HG03159 (cell line): ENCODE measurements at regions not wholly inside any gene's neighbourhood (a gene's known extent, or its start where the extent isn't known, plus 50 kb on each side); places are given as distances from the start of the nearest gene placed in this dataset.
"Not testable (repeated sequence)": the region's sequence is repeated elsewhere in the genome, so short reads cannot be mapped to it uniquely, and the experiment has no call there.

Experiments used
- ATAC-seq: cut with Tn5 transposase; IDR thresholded peaks from one replicate; pipeline ENCODE4 v1.9.1; 2021; ENCODE audit warnings: mild to moderate bottlenecking, moderate library complexity; ENCODE audit not compliant: unreplicated experiment

DNA sequence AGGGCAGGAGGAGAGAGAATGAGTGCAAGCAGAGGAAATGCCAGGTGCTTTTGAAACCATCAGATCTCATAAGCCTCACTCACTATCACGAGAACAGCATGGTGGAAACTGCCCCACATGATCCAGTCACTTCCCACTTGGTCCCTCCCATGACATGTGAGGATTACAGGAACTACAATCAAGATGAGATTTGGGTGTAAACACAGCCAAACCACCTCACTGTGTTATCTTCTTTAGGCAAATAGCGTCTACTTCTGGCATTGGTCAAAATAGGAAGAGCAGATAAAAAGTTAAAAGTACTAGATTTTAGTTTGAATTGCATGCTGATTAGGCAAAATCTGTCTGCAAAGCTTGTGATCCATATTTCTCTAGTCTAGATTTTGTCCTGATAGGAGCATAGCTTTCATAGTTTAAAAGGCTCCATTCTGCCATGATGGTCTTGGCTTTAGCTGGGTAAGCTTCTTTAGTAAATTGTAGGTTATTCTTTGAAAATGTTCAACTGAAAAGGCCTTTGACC is 267.5 kb downstream of the NKX6-1 start:
- ATAC-seq = no peak

DNA sequence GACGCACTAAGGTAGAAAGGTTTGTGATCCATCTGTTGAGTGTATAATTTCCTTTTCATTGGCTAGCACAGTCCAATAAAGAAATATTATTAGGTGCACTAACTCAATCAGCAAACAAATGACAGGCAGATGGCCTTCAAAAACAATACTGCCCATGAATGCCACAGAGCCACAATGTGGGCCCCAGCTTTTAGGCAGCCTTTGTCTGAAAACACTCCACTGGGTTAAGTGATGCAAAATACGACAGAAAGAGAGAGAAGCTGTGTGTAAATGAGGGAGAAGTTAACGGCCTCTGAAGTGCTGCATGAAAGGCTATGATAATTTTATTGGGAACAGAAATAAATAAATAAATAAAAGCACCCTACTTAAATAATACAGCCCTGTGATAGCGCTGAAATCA is 274.6 kb downstream of the NKX6-1 start:
- no peak for ATAC-seq

DNA sequence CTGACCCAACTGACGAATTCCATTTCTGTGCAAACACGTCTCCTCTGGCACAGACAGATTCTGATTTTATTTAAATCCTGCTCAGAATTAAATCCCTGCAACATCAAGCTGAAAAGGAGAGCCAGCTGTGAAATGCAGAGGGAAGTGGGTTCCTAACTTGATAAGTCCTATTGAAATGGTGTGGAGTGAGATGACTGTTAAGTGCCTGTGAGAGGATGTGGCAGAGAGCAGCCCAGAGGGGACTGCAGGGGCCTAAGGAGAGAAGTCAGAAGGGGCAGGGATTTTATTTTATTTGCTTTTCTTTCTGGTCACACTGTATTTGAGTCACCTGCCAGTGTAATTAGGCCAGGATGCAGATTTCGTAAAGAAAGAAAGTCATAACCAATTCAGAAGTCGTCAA is 277.4 kb downstream of the NKX6-1 start:
- ATAC-seq = no peak

DNA sequence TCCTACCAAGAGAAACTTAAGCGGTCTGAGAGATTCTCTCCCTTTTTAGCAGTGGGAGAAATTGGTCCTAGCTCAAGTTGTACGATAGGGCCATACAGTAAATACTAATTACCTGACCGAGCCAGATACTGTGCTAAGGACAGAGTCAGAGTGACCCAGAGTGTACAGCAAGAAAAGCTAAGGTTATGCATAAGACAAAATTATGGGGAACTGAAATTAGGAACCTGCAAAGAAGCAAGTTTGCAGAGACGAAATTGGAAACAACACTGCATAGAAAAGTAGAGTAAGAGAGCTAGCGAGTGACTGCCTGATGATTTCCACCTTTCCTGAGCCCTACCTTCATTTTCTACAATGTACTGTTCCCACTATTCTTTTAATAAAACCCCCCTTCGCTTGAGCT is 278.1 kb downstream of the NKX6-1 start:
- peak; percentile 69 for ATAC-seq

DNA sequence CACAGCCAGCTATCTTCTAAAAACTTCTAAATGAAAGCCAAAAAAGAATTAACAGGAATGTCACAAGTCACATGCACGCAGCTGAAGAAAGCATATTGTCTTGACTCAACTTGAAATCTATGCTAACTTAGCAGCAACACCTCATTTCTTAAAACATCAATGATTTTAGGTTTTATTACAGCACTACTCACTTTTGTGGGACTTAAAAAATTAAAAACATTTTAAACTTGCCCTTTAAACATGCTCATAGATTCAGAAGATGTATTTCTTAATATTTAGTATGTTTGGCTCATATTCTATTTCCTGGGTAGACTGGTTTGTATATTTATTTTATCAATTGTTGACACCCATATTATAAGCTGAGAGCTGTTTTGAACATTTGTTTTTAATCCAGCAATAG is 279.4 kb downstream of the NKX6-1 start:
- no peak for ATAC-seq

DNA sequence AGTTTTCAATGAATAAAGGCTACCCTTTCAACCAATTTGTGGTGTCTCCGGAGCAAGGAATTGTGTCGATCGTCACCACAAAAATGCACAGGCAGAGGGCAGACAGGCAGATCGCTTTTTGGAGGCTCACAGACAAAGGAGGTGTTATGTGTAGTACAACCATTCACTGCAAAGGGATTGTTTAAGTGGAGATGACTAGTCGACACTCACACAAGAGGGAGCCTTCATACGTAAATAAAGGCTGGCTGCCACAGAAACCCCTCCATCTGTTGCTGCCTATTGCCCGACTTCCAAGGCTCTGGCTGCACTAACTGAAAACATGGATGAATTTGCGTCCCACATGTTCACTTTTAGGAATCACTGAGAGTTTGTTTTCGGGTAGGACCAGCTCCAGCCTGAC is 281.1 kb downstream of the NKX6-1 start:
- no peak for ATAC-seq

DNA sequence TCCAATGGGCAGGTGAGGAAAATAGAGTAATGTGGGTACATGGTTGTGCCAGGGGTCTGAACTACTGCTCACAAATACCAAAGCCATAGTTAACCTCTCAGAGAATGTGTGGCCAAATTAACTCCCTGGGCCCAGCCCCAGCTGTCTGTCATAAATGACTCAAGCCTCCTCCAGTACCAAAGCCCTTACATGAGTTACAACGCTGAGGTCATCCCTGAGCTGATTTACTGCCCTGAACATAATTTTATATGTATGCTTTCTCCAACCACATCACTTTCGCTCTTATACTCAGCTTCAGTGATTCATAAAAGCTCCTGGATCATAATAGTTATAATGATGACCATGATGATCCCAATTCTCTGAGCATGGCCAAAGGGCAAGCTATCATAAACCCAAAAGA is 283.9 kb downstream of the NKX6-1 start:
- ATAC-seq = no peak

DNA sequence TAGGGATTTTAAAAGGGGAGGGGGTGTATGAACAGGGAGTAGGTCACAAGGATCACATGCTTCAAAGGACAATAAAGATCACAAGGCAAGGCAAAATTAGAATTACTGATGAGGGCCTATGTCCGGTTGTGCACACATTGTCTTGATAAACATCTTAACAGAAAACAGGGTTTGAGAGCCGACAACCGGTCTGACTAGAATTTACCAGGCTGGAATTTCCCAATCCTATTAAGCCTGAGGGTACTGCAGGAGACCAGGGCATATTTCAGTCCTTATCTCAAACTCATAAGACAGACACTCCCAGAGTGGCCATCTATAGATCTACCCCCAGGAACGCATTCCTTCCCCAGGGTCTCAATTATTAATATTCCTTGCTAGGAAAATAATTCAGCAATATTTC is 292.9 kb downstream of the NKX6-1 start:
- not testable (repeated sequence) for ATAC-seq

DNA sequence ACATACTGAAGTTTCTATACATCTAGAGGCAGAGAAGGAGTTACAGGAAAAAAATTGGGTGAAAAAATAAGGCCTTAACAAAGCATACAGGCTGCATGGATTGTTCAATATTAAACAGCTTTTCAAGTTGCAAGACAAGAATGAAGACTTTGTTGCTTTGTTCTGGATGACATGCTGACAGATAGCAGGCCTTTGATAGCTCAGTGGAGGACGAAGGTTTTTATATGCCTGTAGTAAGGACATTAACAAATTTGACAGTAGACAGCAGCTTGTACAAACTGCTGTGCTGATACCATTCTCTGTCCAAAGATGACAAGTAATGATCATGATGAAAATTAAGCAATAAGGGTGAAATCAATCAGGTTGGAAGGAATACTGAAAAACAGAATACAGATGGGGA is 309.9 kb downstream of the NKX6-1 start:
- ATAC-seq = no peak

DNA sequence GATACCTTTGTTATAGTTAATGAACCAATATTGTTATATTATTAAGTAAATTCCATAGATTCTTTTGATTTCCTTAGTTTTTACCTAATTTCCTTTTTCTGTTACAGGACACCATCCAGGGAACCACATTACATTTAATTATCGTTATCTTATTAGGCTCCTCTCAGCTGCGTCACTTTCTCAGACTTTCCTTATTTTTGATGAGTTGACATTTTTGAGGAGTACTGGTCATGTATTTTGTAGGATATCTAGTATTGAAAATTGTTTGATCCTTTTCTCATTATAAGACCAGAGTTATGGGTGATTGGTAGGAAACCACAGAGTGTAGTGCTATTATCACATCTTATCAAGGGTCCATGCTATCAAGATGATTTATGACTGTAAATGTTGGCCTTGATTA is 319.7 kb downstream of the NKX6-1 start:
- no peak for ATAC-seq

DNA sequence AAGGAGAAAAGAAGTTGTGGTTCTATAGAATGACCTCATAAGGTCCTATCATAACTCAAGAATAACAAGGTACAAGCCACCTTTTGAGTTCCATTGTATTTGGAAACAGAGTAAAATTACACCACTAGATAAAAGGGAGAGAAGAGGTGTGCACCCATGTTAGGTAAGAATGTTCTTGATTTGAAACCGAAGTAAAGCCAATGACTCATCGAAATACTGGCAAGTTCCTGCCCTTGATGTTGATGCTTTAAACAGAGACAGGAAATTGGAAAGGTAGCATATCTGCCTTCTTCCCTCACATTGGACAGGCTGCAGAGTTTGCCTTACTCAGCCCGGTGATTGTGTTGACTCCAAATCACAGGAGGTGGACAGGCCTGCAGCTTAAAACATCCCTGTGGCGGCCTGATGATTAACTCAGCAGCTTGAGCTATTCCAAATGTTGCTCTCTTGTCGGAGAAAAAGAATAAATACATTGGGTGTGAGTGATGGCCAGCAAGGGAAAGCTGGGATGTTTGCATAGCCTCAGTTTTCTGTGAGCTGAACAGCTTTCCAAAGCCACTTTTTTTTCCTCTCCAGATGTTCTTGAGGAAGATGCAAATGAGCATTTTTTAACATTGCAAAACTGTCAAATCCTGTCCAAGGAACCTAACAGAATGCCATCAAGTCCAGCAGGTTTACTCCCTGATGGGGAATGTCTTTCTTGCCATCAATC is 321.1 kb downstream of the NKX6-1 start:
- no peak for ATAC-seq

DNA sequence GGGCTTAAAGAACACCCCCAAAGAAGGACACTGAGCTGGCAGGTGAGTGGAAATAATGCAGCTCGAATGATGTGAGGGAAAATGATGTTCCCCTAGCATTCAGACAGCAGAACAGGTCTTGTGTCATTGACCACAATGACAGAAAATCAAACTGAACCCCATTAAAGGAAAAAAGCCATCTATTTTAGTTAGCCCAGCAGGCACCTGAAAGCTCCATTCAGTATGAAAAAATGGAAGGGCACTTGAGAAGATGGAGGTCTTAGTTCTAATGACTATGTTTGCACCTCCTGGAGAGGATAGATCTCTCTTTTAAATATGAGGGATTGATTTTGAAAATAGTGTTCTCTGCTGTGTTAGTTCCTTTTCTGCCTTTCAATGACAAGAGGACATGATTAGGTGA is 323.1 kb downstream of the NKX6-1 start:
- ATAC-seq = no peak

DNA sequence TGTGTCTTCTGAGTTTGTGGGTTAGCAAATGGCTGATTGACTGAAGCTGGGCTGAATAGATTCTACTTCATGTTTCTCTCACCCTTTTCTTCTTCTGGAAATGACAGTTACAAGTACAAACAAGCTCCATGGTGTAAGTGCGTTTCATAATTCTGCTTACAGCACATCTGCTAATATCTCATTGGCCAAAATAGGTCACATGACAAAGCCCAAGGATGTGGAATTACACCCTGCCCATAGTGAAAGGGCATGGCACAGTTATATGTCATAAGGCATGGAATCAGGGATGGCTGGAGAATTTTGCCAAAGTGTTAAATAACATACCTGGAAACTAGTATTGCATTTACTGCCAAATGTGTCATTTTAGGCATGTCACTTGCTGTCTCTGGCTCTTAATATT is 327.2 kb downstream of the NKX6-1 start:
- no peak for ATAC-seq

DNA sequence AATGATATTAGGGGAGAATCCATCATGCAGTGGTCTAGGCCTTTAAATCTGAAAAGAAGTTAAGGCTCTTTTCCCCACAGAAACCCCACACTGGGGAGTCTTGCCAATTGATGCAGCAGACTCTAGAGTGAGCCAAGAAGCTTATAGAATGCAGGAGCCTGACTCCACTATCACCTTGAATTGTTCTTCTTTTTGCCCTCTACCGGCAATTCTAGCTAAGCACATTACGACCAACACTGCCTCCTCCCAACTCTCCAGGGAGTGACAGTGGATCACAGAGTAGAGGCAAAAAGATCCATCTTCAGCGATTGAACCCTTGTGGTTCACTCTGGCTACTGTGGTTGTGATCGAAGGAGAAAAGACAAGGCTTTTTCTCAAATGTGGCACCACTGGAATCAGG is 331.5 kb downstream of the NKX6-1 start:
- no peak for ATAC-seq

DNA sequence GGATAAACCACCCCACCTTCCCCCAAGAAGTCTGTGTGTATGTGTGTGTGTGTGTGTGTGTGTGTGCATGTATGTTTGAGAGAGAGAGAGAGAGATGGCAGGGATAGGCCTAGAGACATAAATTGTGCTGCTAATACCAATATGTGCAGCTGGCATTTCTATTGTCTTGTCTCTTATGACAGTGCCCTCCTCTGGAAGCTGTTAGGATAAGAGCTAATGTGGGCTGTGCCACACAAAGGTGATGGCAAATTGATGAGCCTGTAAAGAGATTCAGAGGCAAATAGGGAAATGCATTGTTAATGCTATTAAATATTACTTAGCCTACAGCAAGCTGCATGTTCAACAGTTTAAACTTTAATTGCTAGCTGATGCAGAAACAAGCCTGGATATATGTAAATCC is 332.0 kb downstream of the NKX6-1 start:
- no peak for ATAC-seq

DNA sequence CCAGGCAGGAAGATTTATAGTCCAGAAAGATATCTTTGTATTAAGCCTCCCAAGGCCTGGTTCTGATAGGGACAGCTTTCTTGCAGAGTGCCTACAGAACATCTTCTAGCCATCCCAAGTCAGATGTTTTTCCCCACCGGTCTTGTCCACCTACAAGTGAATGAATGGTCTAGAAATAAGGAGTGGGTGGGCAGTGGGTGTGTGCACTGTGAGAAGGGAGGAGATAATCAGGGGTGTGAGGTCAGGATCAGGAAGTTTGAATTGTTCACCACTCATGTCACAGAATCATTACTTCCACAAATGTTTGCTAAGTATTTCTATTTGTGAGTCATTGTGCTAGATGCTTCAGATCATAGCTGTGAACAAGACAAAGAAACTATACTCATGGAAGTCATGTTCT is 332.6 kb downstream of the NKX6-1 start:
- ATAC-seq = no peak

DNA sequence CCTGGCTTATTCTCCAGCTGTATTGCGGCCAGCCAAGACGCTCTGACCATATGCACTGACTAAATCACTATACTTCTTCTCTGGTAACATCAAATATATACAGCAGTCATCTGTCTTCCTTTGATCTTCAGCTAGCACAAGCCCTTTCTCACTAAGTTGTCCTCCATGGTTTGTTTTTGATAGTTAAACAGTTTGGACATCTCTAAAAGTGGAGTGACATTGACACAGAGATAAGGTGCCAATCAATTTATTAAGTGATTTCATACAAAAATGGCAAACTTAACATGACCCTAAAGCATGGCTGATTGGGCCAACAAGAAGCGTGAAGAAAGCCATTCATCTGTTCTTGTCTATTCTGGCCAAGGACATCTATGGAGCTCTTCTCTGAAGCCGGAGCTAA is 334.9 kb downstream of the NKX6-1 start:
- no peak for ATAC-seq

DNA sequence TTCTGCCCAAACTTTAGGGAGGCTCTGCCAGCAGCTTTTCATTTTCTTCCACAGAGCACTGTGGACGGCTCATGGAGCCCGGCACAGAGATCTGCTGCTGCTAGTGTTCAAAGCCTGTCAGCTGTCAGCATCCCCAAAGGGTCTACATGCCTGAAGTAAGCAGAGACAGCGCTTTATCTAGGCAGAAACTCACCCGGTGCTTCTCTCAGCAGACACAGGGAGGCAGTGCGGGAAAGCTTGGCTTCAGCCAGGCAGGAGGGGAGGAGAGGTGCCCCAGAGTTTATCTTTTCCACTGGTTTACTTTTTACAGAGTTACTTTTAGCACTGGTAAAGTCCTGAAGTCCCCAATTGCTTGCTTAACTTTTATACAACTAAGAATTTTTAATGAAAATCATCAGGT is 339.3 kb downstream of the NKX6-1 start:
- no peak for ATAC-seq

DNA sequence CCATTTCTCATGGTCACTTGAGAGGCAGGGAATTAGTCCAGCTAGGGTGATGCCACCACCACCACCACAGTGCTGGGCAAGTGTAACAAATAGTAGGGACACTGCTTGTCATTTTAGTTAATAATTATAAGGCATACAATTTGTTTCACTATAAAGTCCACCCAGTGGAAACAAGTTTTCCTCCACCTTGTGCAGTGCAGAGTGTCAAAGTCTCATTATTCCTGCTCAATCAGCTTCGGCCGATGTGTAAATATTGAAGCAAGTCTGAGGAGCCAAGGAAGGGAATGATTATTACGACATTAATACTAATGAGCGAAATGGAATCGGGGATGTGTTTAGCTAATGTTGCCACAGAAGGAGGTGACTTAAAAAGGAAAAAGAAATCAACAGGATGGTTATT is 340.4 kb downstream of the NKX6-1 start:
- ATAC-seq = no peak

DNA sequence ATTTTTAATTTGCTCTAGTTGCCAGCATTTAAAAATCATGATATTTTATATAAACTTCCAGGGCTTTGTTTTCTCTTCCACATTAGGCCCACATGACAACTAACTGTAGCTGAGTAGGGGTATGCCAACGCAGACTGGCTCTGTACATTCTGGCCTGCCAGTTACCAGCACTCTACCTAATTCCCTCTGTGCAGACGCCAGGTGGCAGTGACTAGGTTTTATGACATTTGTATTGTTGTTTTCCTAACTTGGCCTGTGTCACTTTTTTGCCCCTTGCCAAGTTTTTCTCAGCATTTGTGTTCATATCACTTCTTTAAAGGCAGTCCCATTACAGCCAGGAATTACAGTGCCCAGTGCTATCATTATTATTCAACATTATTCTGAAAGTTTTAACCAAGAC is 347.5 kb downstream of the NKX6-1 start:
- no peak for ATAC-seq

DNA sequence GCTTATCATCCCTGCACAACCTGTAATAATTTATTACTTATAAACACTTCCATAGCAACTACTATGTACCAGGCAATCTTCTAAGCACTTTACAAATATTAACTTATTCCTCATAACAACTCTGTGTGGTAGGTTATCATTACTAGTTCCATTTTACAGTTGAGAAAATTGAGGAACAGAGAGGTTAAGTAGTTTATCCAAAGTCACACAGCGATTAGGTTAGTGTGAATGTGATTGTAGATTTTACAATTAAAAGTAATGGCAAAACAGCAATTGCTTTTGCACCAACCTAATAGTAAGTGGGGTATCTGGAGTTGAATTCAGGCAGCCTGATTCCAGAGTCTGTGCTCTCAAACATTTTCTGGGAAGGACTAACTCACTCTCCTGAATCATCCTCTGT is 348.9 kb downstream of the NKX6-1 start:
- no peak for ATAC-seq

DNA sequence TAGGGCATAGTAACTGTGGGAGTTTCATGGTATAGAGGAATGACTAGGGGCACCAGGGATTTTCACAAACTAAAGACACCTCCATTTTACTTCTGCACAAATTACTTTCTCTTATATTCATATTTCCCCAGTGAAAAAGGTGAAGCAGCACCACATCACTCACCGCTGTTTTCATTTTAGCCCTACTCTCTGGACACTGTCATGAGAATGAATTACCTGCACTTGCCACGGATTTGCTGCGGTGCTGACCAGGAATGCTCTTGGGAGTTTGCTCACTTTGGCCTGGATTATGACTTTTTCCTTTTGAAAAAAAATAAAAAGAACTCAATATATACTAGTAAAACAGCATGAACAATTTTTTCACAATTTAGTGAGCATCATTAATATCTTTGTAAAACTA is 351.3 kb downstream of the NKX6-1 start:
- ATAC-seq = no peak

DNA sequence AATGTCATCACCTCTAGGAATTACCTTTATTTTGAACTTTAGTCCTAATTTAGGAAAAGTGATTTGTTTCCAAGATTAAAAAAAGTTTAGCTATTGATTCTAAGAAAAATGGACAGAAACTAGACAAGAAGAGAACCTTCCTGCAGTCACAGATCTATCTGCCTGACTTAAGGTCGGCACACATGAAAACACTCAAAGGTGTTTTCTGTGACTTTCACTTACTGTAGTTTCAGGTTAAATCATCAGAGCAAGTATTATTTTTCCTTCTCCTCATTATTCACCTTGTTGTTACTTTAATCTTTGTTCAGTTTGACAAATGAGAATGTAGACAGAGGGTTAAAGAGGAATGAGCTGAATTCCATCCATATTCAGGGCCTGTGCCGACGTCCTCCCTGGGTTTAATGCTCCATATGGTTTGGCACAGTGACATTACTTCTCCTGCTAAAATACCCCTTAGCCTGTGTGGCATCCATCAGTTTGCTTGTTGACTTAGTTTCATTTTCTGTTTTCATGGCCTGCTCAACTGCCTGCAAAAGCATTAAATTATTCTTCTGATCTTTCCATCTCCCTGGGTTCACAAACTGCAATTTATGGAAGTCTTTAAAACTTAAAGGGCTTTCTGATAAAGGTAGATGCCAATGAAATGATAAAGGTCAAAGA is 352.7 kb downstream of the NKX6-1 start:
- peak; percentile 73 for ATAC-seq
